Rectal smooth muscle tissue (tissue), 1 donor: ENCODE measurements at regions not wholly inside any gene's neighbourhood (a gene's known extent, or its start where the extent isn't known, plus 50 kb on each side); places are given as distances from the start of the nearest gene placed in this dataset.

Source experiments
- H3K27ac ChIP-seq: one replicate; pipeline ENCODE4 v1.7.0; 2013; ENCODE audit warnings: low read depth, low read length, inconsistent platforms
- H3K27me3 ChIP-seq: one replicate; pipeline ENCODE4 v1.7.0; 2013; ENCODE audit warnings: low read length; ENCODE audit not compliant: control insufficient read depth, insufficient read depth
- H3K36me3 ChIP-seq: one replicate; pipeline ENCODE4 v1.7.0; 2013; ENCODE audit warnings: low read length; ENCODE audit not compliant: control insufficient read depth, insufficient read depth
- H3K4me1 ChIP-seq: one replicate; pipeline ENCODE4 v1.7.0; 2013; ENCODE audit warnings: low read length; ENCODE audit not compliant: control insufficient read depth, insufficient read depth
- H3K4me3 ChIP-seq: one replicate; pipeline ENCODE4 v1.7.0; 2013; ENCODE audit warnings: low read length
- H3K9ac ChIP-seq: one replicate; pipeline ENCODE4 v1.7.0; 2013; ENCODE audit warnings: low read length

- Histone ChIP-seq H3K4me1 (no peaks in the 10 kb centered on the region), H3K27me3 (no peaks in the 10 kb centered on the region), H3K4me3 (no peak overlapping the region), H3K9ac (no peak overlapping the region), H3K27ac (no peak overlapping the region), H3K36me3 (no peaks in the 10 kb centered on the region)
Observed at GRCh38 chr4:11565213-11565612, 136.5 kb upstream of the HS3ST1 start.

- Histone ChIP-seq H3K4me1 (no peaks in the 10 kb centered on the region), H3K36me3 (no peaks in the 10 kb centered on the region), H3K4me3 (no peak overlapping the region), H3K27ac (no peak overlapping the region), H3K27me3 (no peaks in the 10 kb centered on the region), H3K9ac (no peak overlapping the region)
Observed at GRCh38 chr4:11564021-11564420, 135.3 kb upstream of the HS3ST1 start.

- Histone ChIP-seq H3K4me1 (no peaks in the 10 kb centered on the region), H3K27me3 (no peaks in the 10 kb centered on the region), H3K9ac (no peak overlapping the region), H3K4me3 (no peak overlapping the region), H3K36me3 (no peaks in the 10 kb centered on the region), H3K27ac (no peak overlapping the region)
Observed at GRCh38 chr4:11549525-11549924, 120.8 kb upstream of the HS3ST1 start.

- Histone ChIP-seq H3K9ac (no peak overlapping the region), H3K27ac (no peak overlapping the region), H3K27me3 (no peaks in the 10 kb centered on the region), H3K4me1 (no peaks in the 10 kb centered on the region), H3K36me3 (no peaks in the 10 kb centered on the region), H3K4me3 (no peak overlapping the region)
Observed at GRCh38 chr4:11548597-11549082, 119.9 kb upstream of the HS3ST1 start.

GRCh38 chr4:11546391-11547175, 117.9 kb upstream of the HS3ST1 start:
- no peaks in the 10 kb centered on the region for H3K27me3 ChIP-seq
- no peak overlapping the region for H3K4me3 ChIP-seq
- H3K36me3 ChIP-seq: no peaks in the 10 kb centered on the region
- H3K27ac ChIP-seq: no peak overlapping the region
- H3K4me1 ChIP-seq: no peaks in the 10 kb centered on the region
- no peak overlapping the region for H3K9ac ChIP-seq

GRCh38 chr4:11545651-11546050, 117.0 kb upstream of the HS3ST1 start:
- H3K4me1 ChIP-seq: no peaks in the 10 kb centered on the region
- H3K27me3 ChIP-seq: no peaks in the 10 kb centered on the region
- H3K4me3 ChIP-seq: no peak overlapping the region
- no peak overlapping the region for H3K27ac ChIP-seq
- no peaks in the 10 kb centered on the region for H3K36me3 ChIP-seq
- H3K9ac ChIP-seq: no peak overlapping the region

- Histone ChIP-seq H3K4me3 (no peak overlapping the region), H3K27me3 (no peaks in the 10 kb centered on the region), H3K9ac (no peak overlapping the region), H3K36me3 (no peaks in the 10 kb centered on the region), H3K4me1 (no peaks in the 10 kb centered on the region), H3K27ac (no peak overlapping the region)
Observed at GRCh38 chr4:11544211-11544610, 115.5 kb upstream of the HS3ST1 start.

- no peaks in the 10 kb centered on the region for H3K27me3 ChIP-seq
- H3K4me3 ChIP-seq: no peak overlapping the region
- no peaks in the 10 kb centered on the region for H3K4me1 ChIP-seq
- H3K27ac ChIP-seq: no peak overlapping the region
- no peaks in the 10 kb centered on the region for H3K36me3 ChIP-seq
- no peak overlapping the region for H3K9ac ChIP-seq
Observed at GRCh38 chr4:11543706-11544105, 115.0 kb upstream of the HS3ST1 start.

GRCh38 chr4:11542952-11543351, 114.3 kb upstream of the HS3ST1 start:
- H3K36me3 ChIP-seq: no peaks in the 10 kb centered on the region
- no peaks in the 10 kb centered on the region for H3K27me3 ChIP-seq
- H3K4me3 ChIP-seq: no peak overlapping the region
- no peaks in the 10 kb centered on the region for H3K4me1 ChIP-seq
- H3K9ac ChIP-seq: no peak overlapping the region
- H3K27ac ChIP-seq: no peak overlapping the region

GRCh38 chr4:11537846-11538245, 109.2 kb upstream of the HS3ST1 start:
- H3K27me3 ChIP-seq: no peaks in the 10 kb centered on the region
- H3K4me3 ChIP-seq: no peak overlapping the region
- H3K4me1 ChIP-seq: no peaks in the 10 kb centered on the region
- no peaks in the 10 kb centered on the region for H3K36me3 ChIP-seq
- no peak overlapping the region for H3K9ac ChIP-seq
- no peak overlapping the region for H3K27ac ChIP-seq

- no peaks in the 10 kb centered on the region for H3K4me1 ChIP-seq
- no peaks in the 10 kb centered on the region for H3K27me3 ChIP-seq
- no peaks in the 10 kb centered on the region for H3K36me3 ChIP-seq
- no peak overlapping the region for H3K9ac ChIP-seq
- no peak overlapping the region for H3K27ac ChIP-seq
- no peak overlapping the region for H3K4me3 ChIP-seq
Observed at GRCh38 chr4:11535333-11535732, 106.6 kb upstream of the HS3ST1 start.

- no peaks in the 10 kb centered on the region for H3K4me1 ChIP-seq
- no peak overlapping the region for H3K4me3 ChIP-seq
- H3K27ac ChIP-seq: no peak overlapping the region
- no peaks in the 10 kb centered on the region for H3K27me3 ChIP-seq
- H3K36me3 ChIP-seq: no peaks in the 10 kb centered on the region
- no peak overlapping the region for H3K9ac ChIP-seq
Observed at GRCh38 chr4:11534623-11535302, 106.1 kb upstream of the HS3ST1 start.

GRCh38 chr4:11532138-11532537, 103.4 kb upstream of the HS3ST1 start:
- Histone ChIP-seq H3K4me3 (no peak overlapping the region), H3K27me3 (no peaks in the 10 kb centered on the region), H3K27ac (no peak overlapping the region), H3K36me3 (no peaks in the 10 kb centered on the region), H3K4me1 (no peaks in the 10 kb centered on the region), H3K9ac (no peak overlapping the region)
